ENCODE measurements at regions not wholly inside any gene's neighbourhood (a gene's known extent, or its start where the extent isn't known, plus 50 kb on each side); places are given as distances from the start of the nearest gene placed in this dataset.
"Not testable (repeated sequence)": the region's sequence is repeated elsewhere in the genome, so short reads cannot be mapped to it uniquely, and the experiment has no call there.

DNA sequence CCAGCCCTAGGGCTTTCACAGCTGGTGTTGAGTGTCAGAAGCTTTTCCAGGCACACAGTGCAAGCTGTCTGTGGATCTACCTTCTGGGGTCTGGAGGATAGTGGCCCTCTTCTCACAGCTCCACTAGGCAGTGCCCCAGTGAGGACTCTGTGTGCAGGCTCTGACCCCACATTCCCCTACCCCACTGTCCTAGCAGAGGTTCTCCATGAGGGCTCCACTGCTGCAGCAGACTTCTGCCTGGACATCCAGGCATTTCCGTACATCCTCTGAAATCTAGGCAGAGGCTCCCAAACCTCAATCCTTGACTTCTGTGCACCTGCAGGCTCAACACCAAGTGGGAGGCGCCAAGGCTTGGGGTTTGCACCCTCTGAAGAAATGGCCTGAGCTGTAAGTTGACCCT, 284.5 kb downstream of the MDFIC start:
- H3K9me3 ChIP-seq (ENCODE audit: control insufficient read depth, insufficient read depth, low read depth, low read length); H3K27ac ChIP-seq (ENCODE audit: extremely low read depth, low read depth, low read length); H3K4me3 ChIP-seq (ENCODE audit: low read depth, low read length); POLR2A ChIA-PET; H3K4me1 ChIP-seq (ENCODE audit: control insufficient read depth, insufficient read depth, low read length); CTCF ChIA-PET; H3K36me3 ChIP-seq (ENCODE audit: control insufficient read depth in 2 of 2, insufficient read depth in 1 of 2, low read length in 2 of 2): not testable (repeated sequence)
- TF ChIP-seq TRIM28 (IDR thresholded peaks at IDR 0.05; ENCODE audit: borderline replicate concordance, low read length) (peak; percentile 63; the same call in 1 of the 2 replicates), SETDB1 (IDR thresholded peaks at IDR 0.05; ENCODE audit: insufficient read length, low read length) (peak; percentile 55)

DNA sequence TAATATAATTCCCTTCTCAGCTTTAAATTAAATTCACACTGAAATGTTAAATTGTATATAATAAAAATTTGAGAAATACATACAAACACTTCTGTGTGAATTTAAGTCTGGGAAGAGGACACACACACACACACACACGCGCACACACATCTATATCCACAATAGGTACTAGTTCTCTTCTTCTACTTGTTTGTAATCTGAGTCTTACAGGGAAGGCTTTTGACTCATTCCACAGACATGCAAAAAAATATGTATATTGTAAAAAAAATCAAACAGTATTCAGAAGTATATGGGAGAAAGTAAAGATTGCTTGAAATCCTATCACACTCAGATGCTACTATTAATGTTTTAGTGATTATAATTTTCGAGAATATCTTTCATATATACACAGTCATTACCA, 276.2 kb downstream of the MDFIC start:
- no peak overlapping the region for H3K27ac ChIP-seq (ENCODE audit: extremely low read depth, low read depth, low read length)

DNA sequence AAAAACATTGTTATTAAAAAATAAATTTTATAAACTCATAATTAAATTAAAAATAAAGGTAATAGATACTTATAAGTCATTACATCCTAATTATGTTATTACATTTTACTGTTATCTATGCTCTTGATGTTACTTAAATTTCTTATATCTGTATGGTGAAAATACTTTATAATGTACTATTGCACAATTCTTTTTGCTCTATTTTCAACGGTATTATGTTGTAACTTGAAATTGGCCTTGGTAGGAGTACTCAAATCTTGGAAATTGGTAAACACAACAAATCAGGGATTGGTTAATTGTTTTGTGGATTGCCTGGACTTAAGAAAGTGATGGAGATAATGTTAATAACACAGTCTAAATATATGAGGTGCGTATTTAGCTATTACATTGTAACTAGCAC, 273.3 kb downstream of the MDFIC start:
- Histone ChIP-seq H3K27ac (ENCODE audit: extremely low read depth, low read depth, low read length) (no peak overlapping the region), H3K4me1 (ENCODE audit: control insufficient read depth, insufficient read depth, low read length) (no peaks in the 10 kb centered on the region), H3K4me3 (ENCODE audit: low read depth, low read length) (no peak overlapping the region), H3K36me3 (ENCODE audit: control insufficient read depth in 2 of 2, insufficient read depth in 1 of 2, low read length in 2 of 2) (no peaks in the 10 kb centered on the region), H3K9me3 (ENCODE audit: control insufficient read depth, insufficient read depth, low read depth, low read length) (no peaks in the 10 kb centered on the region)
- TF ChIP-seq, protein P1, sequence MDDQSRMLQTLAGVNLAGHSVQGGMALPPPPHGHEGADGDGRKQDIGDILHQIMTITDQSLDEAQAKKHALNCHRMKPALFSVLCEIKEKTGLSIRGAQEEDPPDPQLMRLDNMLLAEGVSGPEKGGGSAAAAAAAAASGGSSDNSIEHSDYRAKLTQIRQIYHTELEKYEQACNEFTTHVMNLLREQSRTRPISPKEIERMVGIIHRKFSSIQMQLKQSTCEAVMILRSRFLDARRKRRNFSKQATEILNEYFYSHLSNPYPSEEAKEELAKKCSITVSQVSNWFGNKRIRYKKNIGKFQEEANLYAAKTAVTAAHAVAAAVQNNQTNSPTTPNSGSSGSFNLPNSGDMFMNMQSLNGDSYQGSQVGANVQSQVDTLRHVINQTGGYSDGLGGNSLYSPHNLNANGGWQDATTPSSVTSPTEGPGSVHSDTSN (CRISPR knock-in tag; IDR thresholded peaks at IDR 0.05): no peak
- TF ChIP-seq SP7 (tag by site-specific recombination; IDR thresholded peaks at IDR 0.05): no peak
- TF ChIP-seq, protein P2, sequence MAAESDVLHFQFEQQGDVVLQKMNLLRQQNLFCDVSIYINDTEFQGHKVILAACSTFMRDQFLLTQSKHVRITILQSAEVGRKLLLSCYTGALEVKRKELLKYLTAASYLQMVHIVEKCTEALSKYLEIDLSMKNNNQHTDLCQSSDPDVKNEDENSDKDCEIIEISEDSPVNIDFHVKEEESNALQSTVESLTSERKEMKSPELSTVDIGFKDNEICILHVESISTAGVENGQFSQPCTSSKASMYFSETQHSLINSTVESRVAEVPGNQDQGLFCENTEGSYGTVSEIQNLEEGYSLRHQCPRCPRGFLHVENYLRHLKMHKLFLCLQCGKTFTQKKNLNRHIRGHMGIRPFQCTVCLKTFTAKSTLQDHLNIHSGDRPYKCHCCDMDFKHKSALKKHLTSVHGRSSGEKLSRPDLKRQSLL (tag by site-specific recombination; IDR thresholded peaks at IDR 0.05): no peak
- no peak for TF ChIP-seq ZNF146 (tag by site-specific recombination; IDR thresholded peaks at IDR 0.05)
- TF ChIP-seq ZNF626 (tag by site-specific recombination; IDR thresholded peaks at IDR 0.05): no peak
- no peak for TF ChIP-seq ZFHX2 (tag by site-specific recombination; conservative IDR thresholded peaks at IDR 0.05)
- no peak for TF ChIP-seq ZFP41 (tag by site-specific recombination; IDR thresholded peaks at IDR 0.05; ENCODE audit: borderline replicate concordance)
- TF ChIP-seq, protein P3, sequence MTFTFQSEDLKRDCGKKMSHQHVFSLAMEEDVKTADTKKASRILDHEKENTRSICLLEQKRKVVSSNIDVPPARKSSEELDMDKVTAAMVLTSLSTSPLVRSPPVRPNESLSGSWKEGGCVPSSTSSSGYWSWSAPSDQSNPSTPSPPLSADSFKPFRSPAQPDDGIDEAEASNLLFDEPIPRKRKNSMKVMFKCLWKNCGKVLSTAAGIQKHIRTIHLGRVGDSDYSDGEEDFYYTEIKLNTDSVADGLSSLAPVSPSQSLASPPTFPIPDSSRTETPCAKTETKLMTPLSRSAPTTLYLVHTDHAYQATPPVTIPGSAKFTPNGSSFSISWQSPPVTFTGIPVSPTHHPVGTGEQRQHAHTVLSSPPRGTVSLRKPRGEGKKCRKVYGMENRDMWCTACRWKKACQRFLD (tag by site-specific recombination; IDR thresholded peaks at IDR 0.05): no peak
- TF ChIP-seq ZNF155 (tag by site-specific recombination; IDR thresholded peaks at IDR 0.05): no peak
- TF ChIP-seq ZNF558 (tag by site-specific recombination; IDR thresholded peaks at IDR 0.05): no peak
- no peak for TF ChIP-seq ZNF24 (tag by site-specific recombination; IDR thresholded peaks at IDR 0.05)
- no peak for TF ChIP-seq ZNF335 (tag by site-specific recombination; conservative IDR thresholded peaks at IDR 0.05)
- TF ChIP-seq ZNF776 (tag by site-specific recombination; IDR thresholded peaks at IDR 0.05; ENCODE audit: borderline replicate concordance): no peak
- TF ChIP-seq ZNF426 (tag by site-specific recombination; IDR thresholded peaks at IDR 0.05): no peak
- TF ChIP-seq, protein P4, sequence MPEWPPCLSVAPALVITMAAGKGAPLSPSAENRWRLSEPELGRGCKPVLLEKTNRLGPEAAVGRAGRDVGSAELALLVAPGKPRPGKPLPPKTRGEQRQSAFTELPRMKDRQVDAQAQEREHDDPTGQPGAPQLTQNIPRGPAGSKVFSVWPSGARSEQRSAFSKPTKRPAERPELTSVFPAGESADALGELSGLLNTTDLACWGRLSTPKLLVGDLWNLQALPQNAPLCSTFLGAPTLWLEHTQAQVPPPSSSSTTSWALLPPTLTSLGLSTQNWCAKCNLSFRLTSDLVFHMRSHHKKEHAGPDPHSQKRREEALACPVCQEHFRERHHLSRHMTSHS (tag by site-specific recombination; IDR thresholded peaks at IDR 0.05): no peak
- no peak for TF ChIP-seq YY1 (tag by site-specific recombination; IDR thresholded peaks at IDR 0.05)
- no peak for TF ChIP-seq ZNF660 (tag by site-specific recombination; IDR thresholded peaks at IDR 0.05)
- TF ChIP-seq ZNF302 (tag by site-specific recombination; IDR thresholded peaks at IDR 0.05; ENCODE audit: low read depth): no peak
- TF ChIP-seq ZNF423 (tag by site-specific recombination; IDR thresholded peaks at IDR 0.05): no peak
- TF ChIP-seq ZNF830 (tag by site-specific recombination; IDR thresholded peaks at IDR 0.05; ENCODE audit: low read depth): no peak
- ChIA-PET POLR2A (no interaction called here), CTCF (no interaction called here)

More for the DNA sequence above, 276.2 kb downstream of the MDFIC start:
- Histone ChIP-seq H3K9me3 (ENCODE audit: control insufficient read depth, insufficient read depth, low read depth, low read length) (no peaks in the 10 kb centered on the region), H3K4me3 (ENCODE audit: low read depth, low read length) (no peak overlapping the region), H3K4me1 (ENCODE audit: control insufficient read depth, insufficient read depth, low read length) (no peaks in the 10 kb centered on the region), H3K36me3 (ENCODE audit: control insufficient read depth in 2 of 2, insufficient read depth in 1 of 2, low read length in 2 of 2) (no peaks in the 10 kb centered on the region)
- ChIA-PET CTCF (no interaction called here), POLR2A (no interaction called here)
- TF ChIP-seq ZNF112 (tag by site-specific recombination; IDR thresholded peaks at IDR 0.05) (no peak), GLI2 (tag by site-specific recombination; IDR thresholded peaks at IDR 0.05; ENCODE audit: borderline replicate concordance, low read depth) (no peak), ZNF37A (tag by site-specific recombination; IDR thresholded peaks at IDR 0.05) (no peak)
